Astrocyte (in vitro differentiated cells and primary cell): ENCODE measurements at regions not wholly inside any gene's neighbourhood (a gene's known extent, or its start where the extent isn't known, plus 50 kb on each side); places are given as distances from the start of the nearest gene placed in this dataset.

Source experiments
- CTCF ChIP-seq: IDR thresholded peaks from 2 replicates; pipeline ENCODE4 v1.5.1; 2011; ENCODE audit warnings: low read depth, mild to moderate bottlenecking, inconsistent platforms, low read length, moderate library complexity; ENCODE audit not compliant: insufficient read depth
- EZH2 ChIP-seq: IDR thresholded peaks from 2 replicates; pipeline ENCODE4 v1.6.1; 2012; ENCODE audit warnings: mild to moderate bottlenecking, low read length, inconsistent platforms; ENCODE audit not compliant: insufficient read depth

GRCh38 chr2:2727876-2728511 lies 396.9 kb upstream of the MYT1L start:
- TF ChIP-seq CTCF = no peak
- no peak for TF ChIP-seq EZH2
